K562 (cell line): ENCODE measurements at regions not wholly inside any gene's neighbourhood (a gene's known extent, or its start where the extent isn't known, plus 50 kb on each side); places are given as distances from the start of the nearest gene placed in this dataset.
A peak's percentile ranks its signal among the peaks of the same experiment; 100 is the strongest.

ENCODE experiments used
- CTCF ChIP-seq, 3 experiments: IDR thresholded peaks in 2 of 3; conservative IDR thresholded peaks in 1 of 3; 2 replicates each; pipeline ENCODE4 v1.5.1; 2011 to 2012; ENCODE audit warnings: low read length in 3 of 3, mild to moderate bottlenecking in 3 of 3, control low read depth in 2 of 3, improper control_type of control experiment in 1 of 3, inconsistent platforms in 1 of 3, low read depth in 1 of 3, mixed read lengths in 1 of 3, moderate library complexity in 1 of 3; ENCODE audit not compliant: insufficient read depth in 2 of 3
- NONO ChIP-seq, 2 experiments: fragments of 200-400 bp in 1 of 2; fragments of 450-650 bp in 1 of 2; formaldehyde crosslinking in 1 of 2; IDR thresholded peaks; 2 replicates each; pipeline ENCODE4 v1.6.1; 2017; ENCODE audit warnings: low read depth in 2 of 2, mild to moderate bottlenecking in 2 of 2, moderate library complexity in 2 of 2, low read length in 1 of 2
- PBX2 ChIP-seq, 2 experiments: IDR thresholded peaks in 1 of 2; conservative IDR thresholded peaks in 1 of 2; 2 replicates each; pipeline ENCODE4 v1.6.1; 2016; ENCODE audit warnings: low read depth in 2 of 2, mild to moderate bottlenecking in 1 of 2, missing compliant biosample characterization in 1 of 2, missing genetic modification characterization in 1 of 2, moderate library complexity in 1 of 2
- RBM14 ChIP-seq: fragments of 200-400 bp; formaldehyde crosslinking; IDR thresholded peaks from 2 replicates; pipeline ENCODE4 v1.6.1; 2018; ENCODE audit warnings: low read depth, mild to moderate bottlenecking, low read length, moderate library complexity, borderline replicate concordance; ENCODE audit not compliant: insufficient read depth
- RUNX1 ChIP-seq: sonication (generic); IDR thresholded peaks from 2 replicates; pipeline ENCODE4 v1.6.1; 2016; ENCODE audit warnings: antibody characterized with exemption, low read depth
- SOX6 ChIP-seq: fragments of 450-650 bp; IDR thresholded peaks from 2 replicates; pipeline ENCODE4 v1.6.1; 2014; ENCODE audit warnings: mild to moderate bottlenecking
- ZBTB34 ChIP-seq: fragments of 250-450 bp; sonication (Bioruptor Pico); IDR thresholded peaks from 2 replicates; pipeline ENCODE4 v1.8.0; 2021; ENCODE audit warnings: mild to moderate bottlenecking, moderate library complexity
- ZMIZ1 ChIP-seq, 2 experiments: fragments of 150-350 bp in 1 of 2; IDR thresholded peaks; 2 replicates each; pipeline ENCODE4 v1.6.1; 2012 to 2016; ENCODE audit warnings: low read depth in 2 of 2, low read length in 2 of 2, mild to moderate bottlenecking in 1 of 2, moderate library complexity in 1 of 2
- ZNF311 ChIP-seq: fragments of 250-450 bp; sonication (Bioruptor Pico); IDR thresholded peaks from 2 replicates; pipeline ENCODE4 v1.4.0; 2020; ENCODE audit warnings: mild to moderate bottlenecking, moderate library complexity
- ZNF695 ChIP-seq: fragments of 450-650 bp; formaldehyde crosslinking; IDR thresholded peaks from 2 replicates; pipeline ENCODE4 v1.4.0; 2020; ENCODE audit warnings: mild to moderate bottlenecking, moderate library complexity

GRCh38 chrX:27336466-27337091, 126.6 kb downstream of the PPP4R3C start (continued):
- no peak for TF ChIP-seq ZBTB34 (CRISPR knock-in tag)
- no peak for TF ChIP-seq RBM14
- TF ChIP-seq ZMIZ1 (IDR thresholded peaks at IDR 0.05; ENCODE audit: low read depth in 2 of 2, low read length in 2 of 2): no peak
- no peak for TF ChIP-seq SOX6
- no peak for TF ChIP-seq PBX2 (CRISPR knock-in tag; IDR thresholded peaks at IDR 0.05; ENCODE audit: low read depth)
- 0 out of 2 replicates have a peak, but pooled peaks have one; percentile 10 for TF ChIP-seq PBX2 (tag; conservative IDR thresholded peaks at IDR 0.05; ENCODE audit: low read depth)
- no peak for TF ChIP-seq RUNX1
- peak; percentile 43 to 69 (median 46) for TF ChIP-seq CTCF (IDR thresholded peaks at IDR 0.05 in 2 of 3, conservative IDR thresholded peaks at IDR 0.05 in 1 of 3; ENCODE audit: insufficient read depth in 2 of 3, low read depth in 1 of 3, low read length in 3 of 3)
- no peak for TF ChIP-seq ZNF311 (CRISPR knock-in tag)
- TF ChIP-seq ZNF695 (CRISPR knock-in tag): no peak
- no peak for TF ChIP-seq NONO (IDR thresholded peaks at IDR 0.05; ENCODE audit: low read depth in 2 of 2, low read length in 1 of 2)
